ENCODE measurements at regions not wholly inside any gene's neighbourhood (a gene's known extent, or its start where the extent isn't known, plus 50 kb on each side); places are given as distances from the start of the nearest gene placed in this dataset.
"Not testable (repeated sequence)": the region's sequence is repeated elsewhere in the genome, so short reads cannot be mapped to it uniquely, and the experiment has no call there.

GRCh38 chr2:147181351-147182029, 663.3 kb upstream of the ACVR2A start:
- DNase-seq (ENCODE audit: low spot score), result peak; percentile 9

- DNase-seq (ENCODE audit: low spot score), result no peak
Observed at GRCh38 chr2:147177071-147177857, 667.6 kb upstream of the ACVR2A start.

GRCh38 chr2:147174824-147175254, 670.0 kb upstream of the ACVR2A start:
- DNase-seq (ENCODE audit: low spot score), result no peak

DNA sequence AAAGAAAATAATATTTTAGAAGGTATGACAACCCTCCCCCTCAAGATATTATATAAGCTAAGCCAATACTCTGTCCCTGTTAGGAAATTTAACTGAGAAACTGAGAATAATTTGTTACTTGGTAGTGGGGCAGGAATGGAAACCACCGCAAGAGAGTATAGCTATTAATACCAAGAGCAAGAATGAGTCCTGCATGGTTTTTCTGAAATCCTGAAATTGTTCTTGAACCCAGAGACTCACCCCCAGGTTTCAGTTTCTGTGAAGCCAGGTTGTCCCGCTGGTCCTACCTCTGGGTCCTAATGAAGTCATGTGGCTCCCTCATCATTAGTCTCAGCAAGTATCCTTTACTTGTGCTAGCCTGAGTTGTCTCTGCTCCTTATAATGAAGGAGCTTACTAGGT, 671.0 kb upstream of the ACVR2A start:
- DNase-seq (ENCODE audit: low spot score), result no peak

DNA sequence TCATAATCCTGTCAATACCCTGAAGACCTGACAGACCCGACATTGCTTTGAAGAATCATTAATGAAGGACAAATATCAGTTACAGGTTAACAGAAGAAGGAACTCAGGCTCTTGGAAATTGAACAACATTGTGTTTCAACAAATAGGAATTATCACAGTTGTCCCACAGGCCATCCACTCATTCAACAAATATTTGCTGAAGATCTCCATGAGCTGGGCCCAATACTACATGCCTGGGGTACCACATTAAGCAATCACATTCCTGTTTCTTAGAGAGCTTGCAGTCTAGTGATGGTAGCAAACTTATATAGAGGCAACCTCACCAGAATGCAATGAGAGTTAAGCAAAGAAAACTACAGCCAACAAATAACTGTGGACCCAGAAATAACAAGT, 671.6 kb upstream of the ACVR2A start:
- DNase-seq (ENCODE audit: low spot score), result peak; percentile 94

GRCh38 chr2:147172493-147173188, 672.2 kb upstream of the ACVR2A start:
- DNase-seq (ENCODE audit: low spot score), result no peak

GRCh38 chr2:147171941-147172340, 672.9 kb upstream of the ACVR2A start:
- DNase-seq (ENCODE audit: low spot score), result no peak

DNA sequence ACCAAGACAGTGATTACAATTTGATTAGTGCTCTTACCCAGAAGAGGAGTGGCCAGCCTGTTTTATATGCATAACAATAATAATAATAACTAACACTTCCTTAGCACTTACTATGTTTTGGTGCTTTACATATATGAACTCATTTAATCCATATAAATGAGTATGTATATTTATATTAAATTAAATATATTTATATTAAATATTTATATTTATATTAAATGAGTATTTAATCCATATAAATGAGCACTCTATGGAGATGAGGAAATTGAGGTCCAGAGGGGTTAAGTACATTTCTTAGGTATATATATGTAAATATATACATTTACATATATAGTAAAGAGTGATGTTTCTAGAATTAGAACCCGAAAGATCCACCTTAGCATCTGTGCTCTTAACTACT, 673.9 kb upstream of the ACVR2A start:
- no peak for DNase-seq (ENCODE audit: low spot score)

- no peak for DNase-seq (ENCODE audit: low spot score)
Observed at GRCh38 chr2:147165697-147166382, 679.0 kb upstream of the ACVR2A start.

DNA sequence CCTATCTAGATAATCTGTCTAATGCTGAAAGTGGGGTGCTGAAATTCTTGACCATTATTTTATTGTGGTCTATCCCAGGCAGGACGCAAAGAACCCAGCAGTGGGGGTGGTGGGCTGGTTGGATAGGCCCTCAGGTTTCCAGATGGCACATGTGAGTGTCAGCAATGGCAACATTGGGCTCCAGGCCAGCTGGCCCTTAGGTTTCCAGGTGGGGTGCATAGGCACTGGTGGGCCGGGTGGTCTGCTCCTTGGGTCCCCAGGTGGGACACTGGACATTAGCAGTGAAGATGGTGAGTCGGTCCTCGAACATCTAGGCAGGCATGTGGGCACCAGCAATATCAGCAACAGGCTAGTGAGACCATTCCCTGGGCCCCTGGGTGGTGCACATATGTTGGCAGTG, 680.3 kb upstream of the ACVR2A start:
- no peak for DNase-seq (ENCODE audit: low spot score)

DNA sequence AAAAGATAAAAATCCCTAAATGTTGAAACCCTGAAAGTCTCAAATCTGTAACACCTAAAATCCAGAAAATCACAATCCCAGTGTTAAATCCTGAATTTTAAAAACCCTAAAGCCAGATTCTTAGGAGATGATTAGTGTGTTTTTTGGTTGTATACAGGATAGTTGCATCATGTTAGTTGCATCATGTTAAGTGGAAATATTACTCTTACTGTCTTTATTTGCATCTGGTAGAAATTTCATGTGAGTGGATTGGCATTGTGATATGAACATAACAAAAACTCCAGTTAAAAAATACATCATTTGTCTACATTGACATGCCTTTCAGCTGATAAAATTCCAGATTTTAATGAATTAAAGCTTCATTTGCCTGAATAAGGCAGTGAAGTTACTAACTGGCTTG, 683.1 kb upstream of the ACVR2A start:
- DNase-seq (ENCODE audit: low spot score), result no peak

DNA sequence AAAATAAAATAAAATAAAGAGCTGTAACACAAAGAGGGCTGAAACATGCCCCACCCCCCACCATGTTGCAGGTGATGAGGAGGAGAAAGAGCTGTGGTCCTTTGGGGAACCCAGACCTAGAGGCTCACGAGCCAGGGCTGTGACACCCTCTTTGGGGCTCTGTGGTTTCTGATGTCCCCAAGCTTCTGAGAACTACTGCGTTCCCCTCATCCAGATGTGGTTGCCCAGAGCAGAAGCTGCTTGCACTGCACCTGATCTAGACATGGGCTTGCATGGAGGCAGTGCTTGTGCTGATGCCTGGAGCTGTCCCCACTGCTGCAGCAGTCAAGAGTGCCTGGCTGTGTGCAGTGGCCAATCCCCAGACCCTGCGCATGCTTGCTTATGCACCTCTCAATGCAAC, 687.9 kb upstream of the ACVR2A start:
- DNase-seq (ENCODE audit: low spot score), result no peak

DNA sequence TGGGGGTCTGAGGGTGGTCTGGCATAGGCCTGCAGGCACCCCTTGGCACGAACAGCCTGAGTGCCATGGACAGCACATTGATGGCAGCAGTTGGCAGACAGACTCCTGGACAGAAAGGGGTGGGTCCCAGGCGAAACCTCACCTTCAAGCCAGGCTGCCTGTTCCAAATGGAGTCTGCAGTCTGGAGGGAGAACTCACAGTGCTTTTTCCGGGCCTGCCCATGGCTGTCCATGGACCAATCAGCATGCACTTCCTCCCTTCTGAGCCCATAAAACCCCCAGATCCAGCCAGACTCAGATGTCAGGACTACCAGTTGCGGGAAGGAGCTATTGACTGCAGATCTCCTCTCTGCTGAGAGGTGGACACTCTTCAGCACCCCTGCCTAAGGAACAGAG, 694.6 kb upstream of the ACVR2A start:
- DNase-seq (ENCODE audit: low spot score), result no peak

GRCh38 chr2:147149575-147150240, 695.1 kb upstream of the ACVR2A start:
- DNase-seq (ENCODE audit: low spot score), result no peak

GRCh38 chr2:147147802-147148201, 697.0 kb upstream of the ACVR2A start:
- no peak for DNase-seq (ENCODE audit: low spot score)

DNA sequence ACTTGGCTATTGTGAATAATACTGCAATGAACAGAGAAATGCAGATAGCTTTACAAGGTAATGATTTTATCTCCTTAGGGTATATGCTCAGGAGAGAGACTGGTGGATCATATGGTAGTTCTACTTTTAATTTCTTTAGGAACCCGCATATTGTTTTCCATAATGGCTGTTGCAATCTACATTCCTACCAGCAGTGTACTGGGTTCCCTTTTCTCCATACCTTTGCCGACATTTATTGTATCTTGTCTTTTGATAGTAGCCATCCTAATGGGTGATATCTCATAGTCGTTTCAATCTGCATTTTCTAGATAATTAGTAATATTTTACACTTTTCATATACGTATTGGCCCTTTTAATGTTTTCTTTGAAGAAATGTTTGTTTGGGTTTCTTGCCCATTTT, 702.9 kb upstream of the ACVR2A start:
- no peak for DNase-seq (ENCODE audit: low spot score)

DNA sequence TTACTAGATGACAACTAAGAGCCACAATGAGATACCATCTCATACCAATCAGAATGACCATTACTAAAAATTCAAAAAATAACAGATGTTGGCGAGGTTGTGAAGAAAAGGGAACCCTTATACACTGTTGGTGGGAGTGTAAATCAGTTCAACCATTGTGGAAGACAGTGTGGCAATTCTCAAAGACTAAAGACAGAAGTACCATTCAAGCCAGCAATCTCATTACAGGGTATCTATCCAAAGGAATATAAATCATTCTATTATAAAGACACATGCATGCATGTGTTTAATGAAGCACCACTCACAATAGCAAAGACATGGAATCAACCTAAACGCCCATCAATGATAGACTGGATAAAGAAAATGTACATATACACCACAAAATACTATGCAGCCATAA, 705.1 kb upstream of the ACVR2A start:
- not testable (repeated sequence) for DNase-seq (ENCODE audit: low spot score)

DNA sequence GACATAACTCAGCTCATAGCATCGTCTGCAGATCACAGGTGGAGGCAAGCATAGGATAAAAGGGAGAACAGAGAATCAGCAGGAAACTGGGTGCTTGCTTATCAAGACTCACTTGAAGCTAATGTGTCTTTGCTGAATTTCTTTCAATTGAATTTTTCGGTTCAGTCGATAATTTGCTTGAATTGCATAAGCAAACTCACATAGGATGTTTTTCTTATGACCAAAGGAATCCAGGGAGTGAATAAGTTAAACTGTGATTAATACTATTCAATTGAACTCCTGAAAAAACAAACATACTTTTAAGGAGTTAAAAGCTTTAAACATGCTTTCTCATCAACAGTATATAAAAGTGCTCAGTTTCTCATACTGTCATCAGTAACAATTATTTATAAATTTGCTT, 707.1 kb upstream of the ACVR2A start:
- no peak for DNase-seq (ENCODE audit: low spot score)

DNA sequence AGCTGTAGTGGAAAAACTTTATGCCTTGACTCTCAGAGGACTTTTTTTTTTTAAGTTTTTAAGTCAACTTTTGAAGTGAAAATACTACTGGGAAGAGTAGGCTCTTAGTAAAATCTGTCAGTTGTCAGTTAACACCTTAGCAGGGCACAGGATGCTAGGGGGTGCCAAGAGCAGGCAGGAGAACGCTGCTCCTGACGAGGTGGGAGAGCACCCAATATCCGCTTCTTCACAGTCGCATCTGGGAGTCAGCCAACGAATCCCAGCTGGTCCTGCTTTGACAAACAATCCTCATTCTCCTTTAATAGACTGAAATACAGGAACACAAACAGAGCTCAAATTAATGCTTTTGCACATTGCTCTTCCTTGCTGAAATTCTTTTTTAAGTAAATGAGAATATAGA, 709.5 kb upstream of the ACVR2A start:
- DNase-seq (ENCODE audit: low spot score), result no peak

DNA sequence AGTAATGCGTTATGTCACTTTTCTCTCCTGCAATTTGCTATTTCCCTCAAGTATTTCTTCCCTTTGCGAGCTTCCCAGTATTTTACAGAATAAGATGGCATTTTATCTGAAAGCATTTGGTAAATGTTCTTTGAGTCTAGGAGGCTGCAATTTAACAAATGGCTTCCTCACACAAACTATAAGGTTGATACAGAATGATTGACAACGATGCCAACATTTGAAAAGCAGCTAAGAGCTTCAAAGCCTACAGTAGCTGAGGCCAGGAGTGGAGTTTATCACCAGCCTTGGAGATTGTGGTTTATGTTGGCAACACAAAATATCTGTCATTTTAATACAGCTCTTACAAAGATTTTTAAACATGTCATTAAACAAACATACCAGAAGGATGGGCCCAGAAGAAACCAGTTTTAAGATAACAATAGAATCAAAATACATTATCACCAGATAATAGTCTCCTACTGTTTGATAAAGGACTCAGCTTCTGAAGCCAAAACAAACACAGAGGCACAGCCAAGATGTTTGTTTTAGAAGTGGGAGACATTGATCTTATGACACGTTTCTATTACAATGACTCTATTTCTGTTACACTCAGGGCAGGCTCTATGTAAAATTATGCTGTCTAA, 711.4 kb upstream of the ACVR2A start:
- peak; percentile 3 for DNase-seq (ENCODE audit: low spot score)

DNA sequence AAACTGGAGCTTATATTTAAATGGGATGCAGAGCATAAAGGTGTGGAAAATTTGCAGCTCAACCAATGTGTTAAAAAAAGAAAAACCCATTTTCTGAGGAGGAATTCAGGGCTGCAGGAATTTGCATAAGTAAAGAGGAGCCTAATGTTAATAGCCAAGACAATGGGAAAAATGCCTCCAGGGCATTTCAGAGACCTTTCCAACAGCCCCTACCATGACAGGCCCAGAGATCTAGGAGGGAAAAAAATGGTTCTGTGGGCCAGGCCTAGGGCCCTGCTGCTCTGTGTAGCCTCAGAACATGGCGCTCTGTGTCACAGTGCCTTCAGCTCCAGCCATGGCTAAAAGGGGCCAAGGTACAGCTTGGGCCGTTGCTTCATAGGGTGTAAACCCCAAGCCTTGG, 719.7 kb upstream of the ACVR2A start:
- no peak for DNase-seq (ENCODE audit: low spot score)

DNA sequence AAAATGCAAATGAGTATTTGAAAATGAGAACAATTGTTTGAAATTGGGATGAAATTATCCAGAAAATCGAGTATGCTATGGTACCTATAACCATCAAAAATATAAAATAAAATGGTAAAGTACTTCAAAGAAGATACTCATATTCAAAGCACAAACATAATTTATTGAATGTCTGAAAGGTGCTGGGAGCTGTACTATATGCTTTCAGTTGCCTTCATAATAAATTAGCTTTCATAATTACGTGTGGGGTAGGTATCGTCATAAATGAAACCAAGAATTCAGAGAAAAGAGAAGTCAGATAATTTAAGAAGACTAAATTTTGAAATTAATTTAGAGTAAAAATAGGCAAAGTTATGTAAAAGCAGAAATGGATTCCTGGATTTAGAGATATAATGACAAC, 721.9 kb upstream of the ACVR2A start:
- no peak for DNase-seq (ENCODE audit: low spot score)

Data from kidney tubule cell (primary cell).